ENCODE measurements at regions not wholly inside any gene's neighbourhood (a gene's known extent, or its start where the extent isn't known, plus 50 kb on each side); places are given as distances from the start of the nearest gene placed in this dataset.

DNA sequence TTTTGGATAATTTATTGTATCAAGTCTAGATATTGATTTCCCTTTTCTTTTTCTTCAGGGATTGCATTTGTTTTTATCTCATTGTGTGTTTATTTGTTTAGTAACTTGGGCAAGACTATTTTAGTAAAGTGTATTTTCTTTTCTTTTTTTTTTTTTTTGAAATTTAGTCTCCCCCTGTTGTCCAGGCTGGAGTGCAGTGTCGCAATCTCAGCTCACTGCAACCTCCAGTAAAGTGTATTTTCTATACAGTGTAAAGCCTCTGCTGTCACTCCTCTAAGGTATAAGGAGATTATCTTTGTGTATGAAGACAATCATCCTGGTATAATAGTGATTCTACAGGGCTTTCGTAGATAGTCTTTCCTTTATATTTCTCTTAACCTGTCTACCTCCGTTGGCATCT is 2546.0 kb downstream of the PCDH9 start (continued):
- TF ChIP-seq, protein P1, sequence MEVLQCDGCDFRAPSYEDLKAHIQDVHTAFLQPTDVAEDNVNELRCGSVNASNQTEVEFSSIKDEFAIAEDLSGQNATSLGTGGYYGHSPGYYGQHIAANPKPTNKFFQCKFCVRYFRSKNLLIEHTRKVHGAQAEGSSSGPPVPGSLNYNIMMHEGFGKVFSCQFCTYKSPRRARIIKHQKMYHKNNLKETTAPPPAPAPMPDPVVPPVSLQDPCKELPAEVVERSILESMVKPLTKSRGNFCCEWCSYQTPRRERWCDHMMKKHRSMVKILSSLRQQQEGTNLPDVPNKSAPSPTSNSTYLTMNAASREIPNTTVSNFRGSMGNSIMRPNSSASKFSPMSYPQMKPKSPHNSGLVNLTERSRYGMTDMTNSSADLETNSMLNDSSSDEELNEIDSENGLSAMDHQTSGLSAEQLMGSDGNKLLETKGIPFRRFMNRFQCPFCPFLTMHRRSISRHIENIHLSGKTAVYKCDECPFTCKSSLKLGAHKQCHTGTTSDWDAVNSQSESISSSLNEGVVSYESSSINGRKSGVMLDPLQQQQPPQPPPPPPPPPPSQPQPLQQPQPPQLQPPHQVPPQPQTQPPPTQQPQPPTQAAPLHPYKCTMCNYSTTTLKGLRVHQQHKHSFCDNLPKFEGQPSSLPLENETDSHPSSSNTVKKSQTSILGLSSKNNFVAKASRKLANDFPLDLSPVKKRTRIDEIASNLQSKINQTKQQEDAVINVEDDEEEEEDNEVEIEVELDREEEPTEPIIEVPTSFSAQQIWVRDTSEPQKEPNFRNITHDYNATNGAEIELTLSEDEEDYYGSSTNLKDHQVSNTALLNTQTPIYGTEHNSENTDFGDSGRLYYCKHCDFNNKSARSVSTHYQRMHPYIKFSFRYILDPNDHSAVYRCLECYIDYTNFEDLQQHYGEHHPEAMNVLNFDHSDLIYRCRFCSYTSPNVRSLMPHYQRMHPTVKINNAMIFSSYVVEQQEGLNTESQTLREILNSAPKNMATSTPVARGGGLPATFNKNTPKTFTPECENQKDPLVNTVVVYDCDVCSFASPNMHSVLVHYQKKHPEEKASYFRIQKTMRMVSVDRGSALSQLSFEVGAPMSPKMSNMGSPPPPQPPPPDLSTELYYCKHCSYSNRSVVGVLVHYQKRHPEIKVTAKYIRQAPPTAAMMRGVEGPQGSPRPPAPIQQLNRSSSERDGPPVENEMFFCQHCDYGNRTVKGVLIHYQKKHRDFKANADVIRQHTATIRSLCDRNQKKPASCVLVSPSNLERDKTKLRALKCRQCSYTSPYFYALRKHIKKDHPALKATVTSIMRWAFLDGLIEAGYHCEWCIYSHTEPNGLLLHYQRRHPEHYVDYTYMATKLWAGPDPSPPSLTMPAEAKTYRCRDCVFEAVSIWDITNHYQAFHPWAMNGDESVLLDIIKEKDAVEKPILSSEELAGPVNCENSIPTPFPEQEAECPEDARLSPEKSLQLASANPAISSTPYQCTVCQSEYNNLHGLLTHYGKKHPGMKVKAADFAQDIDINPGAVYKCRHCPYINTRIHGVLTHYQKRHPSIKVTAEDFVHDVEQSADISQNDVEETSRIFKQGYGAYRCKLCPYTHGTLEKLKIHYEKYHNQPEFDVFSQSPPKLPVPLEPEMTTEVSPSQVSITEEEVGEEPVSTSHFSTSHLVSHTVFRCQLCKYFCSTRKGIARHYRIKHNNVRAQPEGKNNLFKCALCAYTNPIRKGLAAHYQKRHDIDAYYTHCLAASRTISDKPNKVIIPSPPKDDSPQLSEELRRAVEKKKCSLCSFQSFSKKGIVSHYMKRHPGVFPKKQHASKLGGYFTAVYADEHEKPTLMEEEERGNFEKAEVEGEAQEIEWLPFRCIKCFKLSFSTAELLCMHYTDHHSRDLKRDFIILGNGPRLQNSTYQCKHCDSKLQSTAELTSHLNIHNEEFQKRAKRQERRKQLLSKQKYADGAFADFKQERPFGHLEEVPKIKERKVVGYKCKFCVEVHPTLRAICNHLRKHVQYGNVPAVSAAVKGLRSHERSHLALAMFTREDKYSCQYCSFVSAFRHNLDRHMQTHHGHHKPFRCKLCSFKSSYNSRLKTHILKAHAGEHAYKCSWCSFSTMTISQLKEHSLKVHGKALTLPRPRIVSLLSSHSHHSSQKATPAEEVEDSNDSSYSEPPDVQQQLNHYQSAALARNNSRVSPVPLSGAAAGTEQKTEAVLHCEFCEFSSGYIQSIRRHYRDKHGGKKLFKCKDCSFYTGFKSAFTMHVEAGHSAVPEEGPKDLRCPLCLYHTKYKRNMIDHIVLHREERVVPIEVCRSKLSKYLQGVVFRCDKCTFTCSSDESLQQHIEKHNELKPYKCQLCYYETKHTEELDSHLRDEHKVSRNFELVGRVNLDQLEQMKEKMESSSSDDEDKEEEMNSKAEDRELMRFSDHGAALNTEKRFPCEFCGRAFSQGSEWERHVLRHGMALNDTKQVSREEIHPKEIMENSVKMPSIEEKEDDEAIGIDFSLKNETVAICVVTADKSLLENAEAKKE (CRISPR knock-in tag; IDR thresholded peaks at IDR 0.05): no peak

GRCh38 chr13:64680739-64681138 is 2549.4 kb downstream of the PCDH9 start:
- H3K27me3 ChIP-seq (ENCODE audit: insufficient read depth): no peaks in the 10 kb centered on the region
- ATAC-seq: no peak
- H3K4me2 ChIP-seq: no peak overlapping the region
- TF ChIP-seq EZH2phosphoT487 (IDR thresholded peaks at IDR 0.05; ENCODE audit: unreplicated experiment) (no peak), NANOG (IDR thresholded peaks at IDR 0.05; ENCODE audit: borderline replicate concordance) (no peak), CTCF (conservative IDR thresholded peaks at IDR 0.05; ENCODE audit: low read depth in 2 of 2) (no peak)
- TF ChIP-seq, protein P1 (CRISPR knock-in tag; IDR thresholded peaks at IDR 0.05): no peak
- no peak overlapping the region for H2AFZ ChIP-seq
- H3K36me3 ChIP-seq (ENCODE audit: insufficient read depth): no peaks in the 10 kb centered on the region
- H3K79me2 ChIP-seq (replicated peaks; ENCODE audit: insufficient read depth): no peaks in the 10 kb centered on the region
- no peak overlapping the region for H3K27ac ChIP-seq (ENCODE audit: low read depth)
- H3F3A ChIP-seq (replicated peaks; ENCODE audit: low read depth): no peaks in the 10 kb centered on the region
- peaks cover 4% of the 10 kb centered on the region for H3K27me3 Mint-ChIP-seq (ENCODE audit: insufficient read depth, low read depth, poor library complexity)
- H3K27ac Mint-ChIP-seq: no peak overlapping the region
- H4K20me1 ChIP-seq (replicated peaks; ENCODE audit: insufficient read depth): no peaks in the 10 kb centered on the region
- no peak overlapping the region for H3K4me3 ChIP-seq
- H3K36me3 Mint-ChIP-seq (ENCODE audit: low read depth): peaks cover 6% of the 10 kb centered on the region; the same call in 1 of the 3 replicates
- H3K9me3 Mint-ChIP-seq: 0 out of 3 replicates have a peak, but pooled peaks cover 2% of the 10 kb centered on the region
- H3K4me1 ChIP-seq (ENCODE audit: insufficient read depth): peaks cover 26% of the 10 kb centered on the region
- H3K4me3 Mint-ChIP-seq: no peak overlapping the region
- H3K9me2 ChIP-seq (ENCODE audit: insufficient read depth): no peaks in the 10 kb centered on the region
- no peak for DNase-seq (ENCODE audit: low spot score)
- H3K4me1 Mint-ChIP-seq: peaks cover 28% of the 10 kb centered on the region

All from GM23338 (cell line).